Sigmoid colon (tissue), 6 donors: ENCODE measurements at regions not wholly inside any gene's neighbourhood (a gene's known extent, or its start where the extent isn't known, plus 50 kb on each side); places are given as distances from the start of the nearest gene placed in this dataset.
"Not testable (repeated sequence)": the region's sequence is repeated elsewhere in the genome, so short reads cannot be mapped to it uniquely, and the experiment has no call there.

ENCODE experiments used
- DNase-seq: peaks from one replicate; pipeline ENCODE4 v3.0.0-alpha.2; 2019
- H3K27ac ChIP-seq, 4 donors: fragments of 200-600 bp; sonication (generic); one replicate each; pipeline ENCODE4 v1.5.1; 2016 to 2019; ENCODE audit warnings: mild to moderate bottlenecking in 1 of 4
- H3K27me3 ChIP-seq, 3 donors: fragments of 200-600 bp; sonication (generic); one replicate each; pipeline ENCODE4 v1.5.1; 2019; ENCODE audit warnings: mild to moderate bottlenecking in 1 of 3
- H3K36me3 ChIP-seq, 4 donors: fragments of 200-600 bp; sonication (generic); one replicate each; pipeline ENCODE4 v1.5.1; 2016 to 2019
- H3K4me1 ChIP-seq, 4 donors: fragments of 200-600 bp; sonication (generic); one replicate each; pipeline ENCODE4 v1.5.1; 2017 to 2019
- H3K4me3 ChIP-seq, 4 donors: fragments of 200-600 bp; sonication (generic); one replicate each; pipeline ENCODE4 v1.5.1; 2017 to 2019; ENCODE audit warnings: mild to moderate bottlenecking in 2 of 4, moderate library complexity in 1 of 4
- H3K9me3 ChIP-seq, 4 donors: fragments of 200-600 bp in 3 of 4; sonication (generic) in 3 of 4; one replicate each; pipeline versions ENCODE4 v1.5.1 to v1.6.1; 2013 to 2019
- CTCF ChIP-seq, 4 experiments: fragments of 450-650 bp in 3 of 4; fragments of 200-600 bp in 1 of 4; IDR thresholded peaks; one replicate each; pipeline ENCODE4 v1.5.1; 2016 to 2019; ENCODE audit warnings: antibody characterized with exemption in 4 of 4, mild to moderate bottlenecking in 3 of 4, moderate library complexity in 2 of 4
- EP300 ChIP-seq, 4 donors: sonication (generic); formaldehyde crosslinking; IDR thresholded peaks; one replicate each; pipeline ENCODE4 v1.6.1; 2017; ENCODE audit warnings: antibody characterized with exemption in 4 of 4
- POLR2A ChIP-seq, 2 donors: fragments of 450-650 bp; IDR thresholded peaks; one replicate each; pipeline ENCODE4 v1.6.1; 2016; ENCODE audit warnings: antibody characterized with exemption in 2 of 2, mild to moderate bottlenecking in 2 of 2, moderate library complexity in 2 of 2
- POLR2AphosphoS5 ChIP-seq, 4 donors: sonication (generic); formaldehyde crosslinking; IDR thresholded peaks; one replicate each; pipeline ENCODE4 v1.6.1; 2017; ENCODE audit warnings: antibody characterized with exemption in 4 of 4
- WGBS, 2 donors: extraction: QIAGEN DNeasy Blood & Tissue Kit; methylation state at CpG; one replicate each; pipeline ENCODE4 v1.1.7; 2013; 5-methylcytosine and 5-hydroxymethylcytosine counted together
- intact Hi-C: fragments of 100-400 bp; cut with DNase I; formaldehyde crosslinking; loops from one replicate; pipeline ENCODE4 v1.15.1; 2023
- donor health status: healthy with polysubstance abuse.
- donor health status: healthy.

GRCh38 chr2:94763318-94763717 lies 107.9 kb upstream of the TEKT4 start:
- H3K27me3 ChIP-seq = no peaks in the 10 kb centered on the region
- TF ChIP-seq POLR2AphosphoS5 (IDR thresholded peaks at IDR 0.05) = no peak
- TF ChIP-seq POLR2A (IDR thresholded peaks at IDR 0.05) = no peak
- no peak for TF ChIP-seq CTCF (IDR thresholded peaks at IDR 0.05)
- no peak for TF ChIP-seq EP300 (IDR thresholded peaks at IDR 0.05)
- H3K27ac ChIP-seq = no peak overlapping the region
- H3K4me1 ChIP-seq = no peaks in the 10 kb centered on the region
- H3K36me3 ChIP-seq = no peaks in the 10 kb centered on the region
- intact Hi-C loops = no loop called here
- no peaks in the 10 kb centered on the region for H3K9me3 ChIP-seq
- no peak overlapping the region for H3K4me3 ChIP-seq
- no peak for DNase-seq
- 87 to 89% methylated on average over 6 of the region's 6 CpGs for WGBS, 2 donors

GRCh38 chr2:94764331-94764730 lies 106.9 kb upstream of the TEKT4 start:
- H3K4me3 ChIP-seq, H3K4me1 ChIP-seq, H3K36me3 ChIP-seq, DNase-seq, H3K9me3 ChIP-seq, H3K27me3 ChIP-seq, intact Hi-C loops, H3K27ac ChIP-seq: not testable (repeated sequence)
- WGBS, 2 donors = 79 to 88% methylated on average over 3 of the region's 3 CpGs

GRCh38 chr2:94767336-94767735 lies 103.9 kb upstream of the TEKT4 start:
- Histone ChIP-seq H3K4me1 (no peaks in the 10 kb centered on the region), H3K36me3 (no peaks in the 10 kb centered on the region), H3K4me3 (no peak overlapping the region), H3K27ac (no peak overlapping the region), H3K9me3 (no peaks in the 10 kb centered on the region), H3K27me3 (no peaks in the 10 kb centered on the region)
- 76 to 88% methylated on average over 3 of the region's 3 CpGs for WGBS, 2 donors
- TF ChIP-seq POLR2A (IDR thresholded peaks at IDR 0.05) (no peak), CTCF (IDR thresholded peaks at IDR 0.05) (no peak)
- DNase-seq = no peak
- intact Hi-C loops = no loop called here

- no peak overlapping the region for H3K27ac ChIP-seq
- H3K9me3 ChIP-seq = no peaks in the 10 kb centered on the region
- H3K4me1 ChIP-seq = no peaks in the 10 kb centered on the region
- no peaks in the 10 kb centered on the region for H3K36me3 ChIP-seq
- no peak overlapping the region for H3K4me3 ChIP-seq
- no peaks in the 10 kb centered on the region for H3K27me3 ChIP-seq
- intact Hi-C loops = no loop called here
- DNase-seq = no peak
- no peak for TF ChIP-seq CTCF (IDR thresholded peaks at IDR 0.05)
- no peak for TF ChIP-seq EP300 (IDR thresholded peaks at IDR 0.05)
- TF ChIP-seq POLR2A (IDR thresholded peaks at IDR 0.05) = no peak
- no peak for TF ChIP-seq POLR2AphosphoS5 (IDR thresholded peaks at IDR 0.05)
- 72 to 75% methylated on average over 3 of the region's 3 CpGs for WGBS, 2 donors
These were observed 101.5 kb upstream of the TEKT4 start for GRCh38 chr2:94769733-94770132.

- no peak overlapping the region for H3K27ac ChIP-seq
- intact Hi-C loops = no loop called here
- TF ChIP-seq POLR2AphosphoS5 (IDR thresholded peaks at IDR 0.05) = no peak
- TF ChIP-seq POLR2A (IDR thresholded peaks at IDR 0.05) = no peak
- no peak for TF ChIP-seq CTCF (IDR thresholded peaks at IDR 0.05)
- TF ChIP-seq EP300 (IDR thresholded peaks at IDR 0.05) = no peak
These were observed 96.4 kb upstream of the TEKT4 start for GRCh38 chr2:94774851-94775250.

More at GRCh38 chr2:94774851-94775250, 96.4 kb upstream of the TEKT4 start:
- no peak for DNase-seq
- no peak overlapping the region for H3K4me3 ChIP-seq
- H3K36me3 ChIP-seq = no peaks in the 10 kb centered on the region
- no peaks in the 10 kb centered on the region for H3K27me3 ChIP-seq
- no peaks in the 10 kb centered on the region for H3K4me1 ChIP-seq
- H3K9me3 ChIP-seq = no peaks in the 10 kb centered on the region
